BE2C (cell line): ENCODE measurements at regions not wholly inside any gene's neighbourhood (a gene's known extent, or its start where the extent isn't known, plus 50 kb on each side); places are given as distances from the start of the nearest gene placed in this dataset.
"Not testable (repeated sequence)": the region's sequence is repeated elsewhere in the genome, so short reads cannot be mapped to it uniquely, and the experiment has no call there.

ENCODE experiments used
- DNase-seq: peaks from one replicate; pipeline ENCODE4 v3.0.0-alpha.2; 2020
- H3K27me3 ChIP-seq: fragments of 250-450 bp; sonication (Bioruptor Pico); 2 replicates; pipeline ENCODE4 v1.5.1; 2020; ENCODE audit warnings: mild to moderate bottlenecking
- H3K36me3 ChIP-seq: fragments of 250-450 bp; sonication (Bioruptor Pico); 2 replicates; pipeline ENCODE4 v1.5.1; 2020; ENCODE audit warnings: mild to moderate bottlenecking
- H3K4me1 ChIP-seq: fragments of 250-450 bp; sonication (Bioruptor Pico); 2 replicates; pipeline ENCODE4 v1.5.1; 2020
- H3K4me3 ChIP-seq: 2 replicates; pipeline ENCODE4 v1.5.1; 2011; ENCODE audit warnings: low read depth, low read length
- H3K9me3 ChIP-seq: fragments of 250-450 bp; sonication (Bioruptor Pico); 2 replicates; pipeline ENCODE4 v1.5.1; 2020
- TF ChIP-seq, protein P1 (sequence below): IDR thresholded peaks from 2 replicates; pipeline ENCODE4 v1.5.1; 2012; ENCODE audit warnings: mild to moderate bottlenecking, low read depth, low read length

DNA sequence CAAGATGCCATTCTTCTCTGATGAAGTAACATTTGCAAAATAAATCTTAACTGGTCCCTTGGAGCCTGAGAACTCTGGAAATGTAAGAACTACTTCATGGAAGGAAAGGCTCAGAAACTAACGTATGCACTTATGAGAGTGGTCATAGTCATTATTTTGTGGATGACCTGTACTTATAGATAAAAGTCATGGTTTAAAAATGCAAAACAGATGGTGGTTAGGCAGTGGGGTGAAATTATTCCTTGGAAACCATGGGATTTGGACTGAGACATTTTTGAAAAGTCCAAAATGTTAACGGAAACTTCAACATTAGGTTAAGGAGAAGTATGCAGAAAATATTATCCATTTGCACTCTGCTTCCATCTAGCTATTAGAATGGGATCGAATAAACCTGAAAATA is 223.0 kb downstream of the ICOS start:
- TF ChIP-seq, protein P1, sequence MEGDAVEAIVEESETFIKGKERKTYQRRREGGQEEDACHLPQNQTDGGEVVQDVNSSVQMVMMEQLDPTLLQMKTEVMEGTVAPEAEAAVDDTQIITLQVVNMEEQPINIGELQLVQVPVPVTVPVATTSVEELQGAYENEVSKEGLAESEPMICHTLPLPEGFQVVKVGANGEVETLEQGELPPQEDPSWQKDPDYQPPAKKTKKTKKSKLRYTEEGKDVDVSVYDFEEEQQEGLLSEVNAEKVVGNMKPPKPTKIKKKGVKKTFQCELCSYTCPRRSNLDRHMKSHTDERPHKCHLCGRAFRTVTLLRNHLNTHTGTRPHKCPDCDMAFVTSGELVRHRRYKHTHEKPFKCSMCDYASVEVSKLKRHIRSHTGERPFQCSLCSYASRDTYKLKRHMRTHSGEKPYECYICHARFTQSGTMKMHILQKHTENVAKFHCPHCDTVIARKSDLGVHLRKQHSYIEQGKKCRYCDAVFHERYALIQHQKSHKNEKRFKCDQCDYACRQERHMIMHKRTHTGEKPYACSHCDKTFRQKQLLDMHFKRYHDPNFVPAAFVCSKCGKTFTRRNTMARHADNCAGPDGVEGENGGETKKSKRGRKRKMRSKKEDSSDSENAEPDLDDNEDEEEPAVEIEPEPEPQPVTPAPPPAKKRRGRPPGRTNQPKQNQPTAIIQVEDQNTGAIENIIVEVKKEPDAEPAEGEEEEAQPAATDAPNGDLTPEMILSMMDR = no peak
- Histone ChIP-seq H3K4me3 (no peak overlapping the region), H3K9me3 (peaks cover 5% of the 10 kb centered on the region), H3K36me3 (no peaks in the 10 kb centered on the region), H3K27me3 (no peaks in the 10 kb centered on the region), H3K4me1 (no peaks in the 10 kb centered on the region; the same call in 1 of the 2 replicates)
- DNase-seq = no peak

DNA sequence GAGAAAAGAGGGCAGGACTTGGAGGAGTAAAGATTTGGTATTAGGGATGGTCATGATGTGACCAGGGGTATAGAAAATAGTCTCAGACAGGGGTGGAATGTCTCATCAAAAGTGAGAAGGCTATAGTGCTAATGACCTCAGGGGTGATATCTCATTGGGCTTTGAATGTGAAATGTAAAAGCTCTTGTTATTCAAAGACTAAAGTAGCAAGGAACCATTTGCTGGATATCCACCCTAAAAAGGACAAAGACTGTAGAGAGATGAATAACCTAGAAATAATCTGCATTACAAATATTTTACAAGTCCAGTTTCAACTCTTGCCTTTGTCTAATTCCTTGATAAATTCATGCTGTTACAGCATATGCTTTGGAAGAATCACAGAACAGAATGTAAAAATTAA is 224.4 kb downstream of the ICOS start:
- H3K4me3 ChIP-seq = no peak overlapping the region
- TF ChIP-seq, protein P1 = no peak
- DNase-seq = no peak

DNA sequence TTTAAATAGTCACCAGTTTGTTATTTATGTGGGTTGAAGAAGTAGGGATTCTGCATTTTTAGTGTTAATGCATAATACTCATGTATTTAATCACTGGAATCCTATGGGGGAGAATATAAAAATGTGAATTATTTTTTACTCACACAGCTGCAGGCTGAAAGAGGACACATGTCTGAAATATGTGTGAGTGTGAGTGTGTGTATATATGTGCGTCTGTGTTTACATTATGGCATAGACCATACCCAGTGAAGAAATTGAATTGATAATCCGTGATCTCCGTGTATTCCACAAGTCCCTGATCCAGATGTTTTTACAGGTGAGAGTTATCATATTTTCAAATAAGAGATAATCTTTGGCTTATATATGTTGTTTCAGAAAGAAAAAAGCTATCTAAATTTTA is 225.3 kb downstream of the ICOS start:
- no peaks in the 10 kb centered on the region for H3K27me3 ChIP-seq
- no peaks in the 10 kb centered on the region; the same call in 1 of the 2 replicates for H3K4me1 ChIP-seq
- no peak overlapping the region for H3K4me3 ChIP-seq
- H3K36me3 ChIP-seq = no peaks in the 10 kb centered on the region
- DNase-seq = no peak
- TF ChIP-seq, protein P1 = no peak
- peaks cover 5% of the 10 kb centered on the region for H3K9me3 ChIP-seq

More for the DNA sequence above, 224.4 kb downstream of the ICOS start:
- no peaks in the 10 kb centered on the region for H3K27me3 ChIP-seq
- H3K4me1 ChIP-seq = no peaks in the 10 kb centered on the region; the same call in 1 of the 2 replicates
- peaks cover 5% of the 10 kb centered on the region for H3K9me3 ChIP-seq
- H3K36me3 ChIP-seq = no peaks in the 10 kb centered on the region

DNA sequence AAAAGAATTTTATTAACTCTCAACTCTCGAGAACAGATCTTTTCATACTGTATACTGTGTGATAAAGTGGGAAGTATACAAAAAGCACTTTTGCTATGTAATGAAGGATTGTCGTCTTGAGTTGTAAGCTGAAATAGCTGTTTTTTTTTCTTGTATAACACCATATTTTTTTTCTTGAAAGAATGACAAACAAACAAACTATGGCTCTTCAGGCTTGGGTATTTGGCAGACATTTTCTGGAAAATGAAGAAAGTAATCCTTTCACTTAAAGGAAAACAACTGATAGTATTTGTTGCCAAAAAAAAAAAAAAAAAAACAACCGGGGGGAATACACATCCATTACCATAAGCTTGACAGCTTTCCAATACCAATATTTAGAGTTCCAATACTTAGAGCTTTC is 230.4 kb downstream of the ICOS start:
- H3K36me3 ChIP-seq = no peaks in the 10 kb centered on the region
- H3K9me3 ChIP-seq = no peaks in the 10 kb centered on the region
- DNase-seq = no peak
- no peak overlapping the region for H3K4me3 ChIP-seq
- H3K4me1 ChIP-seq = peaks cover 5% of the 10 kb centered on the region; the same call in 1 of the 2 replicates
- TF ChIP-seq, protein P1 = no peak
- H3K27me3 ChIP-seq = no peaks in the 10 kb centered on the region

DNA sequence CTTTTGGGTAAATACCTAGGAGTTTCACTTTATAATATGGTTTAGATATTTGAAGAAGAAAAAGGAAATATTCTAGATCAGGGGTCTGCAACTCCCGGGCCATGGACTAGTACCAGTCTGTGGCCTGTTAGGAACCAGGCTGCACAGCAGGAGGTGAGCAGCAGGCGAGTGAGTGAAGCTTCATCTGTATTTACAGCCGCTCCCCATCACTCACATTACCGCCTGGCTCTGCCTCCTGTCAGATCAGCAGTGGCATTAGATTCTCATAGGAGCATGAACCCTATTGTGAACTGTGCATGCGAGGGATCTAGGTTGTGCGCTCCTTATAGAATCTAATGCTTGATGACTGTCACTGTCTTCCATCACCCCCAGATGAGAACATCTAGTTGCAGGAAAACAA is 231.1 kb downstream of the ICOS start:
- not testable (repeated sequence) for H3K36me3 ChIP-seq, H3K9me3 ChIP-seq, H3K27me3 ChIP-seq, DNase-seq, H3K4me3 ChIP-seq, H3K4me1 ChIP-seq

DNA sequence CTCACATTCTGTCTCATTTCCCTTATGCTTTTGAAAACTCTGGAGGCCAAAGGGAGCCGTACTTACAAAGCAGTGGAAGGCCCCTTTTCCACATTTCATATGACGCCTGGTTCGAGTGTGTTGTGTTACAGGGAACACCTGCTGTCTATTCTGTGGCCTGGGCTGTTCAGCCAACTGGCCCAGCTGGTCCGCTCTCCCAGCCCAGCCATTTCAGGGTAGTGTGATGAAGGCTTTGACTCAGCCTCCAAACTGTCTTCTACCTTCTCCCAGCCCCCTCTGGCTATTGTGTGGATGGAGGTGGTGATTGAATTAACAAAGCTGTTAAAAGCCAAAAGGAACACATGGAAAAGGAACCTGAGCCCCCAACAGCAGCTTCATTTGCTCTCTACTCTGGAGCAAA is 233.8 kb downstream of the ICOS start:
- Histone ChIP-seq H3K9me3 (no peaks in the 10 kb centered on the region), H3K36me3 (no peaks in the 10 kb centered on the region), H3K27me3 (no peaks in the 10 kb centered on the region), H3K4me3 (no peak overlapping the region), H3K4me1 (peaks cover 20% of the 10 kb centered on the region)
- peak; percentile 23 for DNase-seq
- TF ChIP-seq, protein P1 = no peak
